ENCODE measurements at regions not wholly inside any gene's neighbourhood (a gene's known extent, or its start where the extent isn't known, plus 50 kb on each side); places are given as distances from the start of the nearest gene placed in this dataset.

GRCh38 chr2:193024791-193025190, 830.1 kb upstream of the TMEFF2 start:
- Mint-ChIP-seq H3K27ac (no peak overlapping the region), H3K27me3 (ENCODE audit: low read depth) (no peaks in the 10 kb centered on the region), H3K36me3 (peaks cover 37% of the 10 kb centered on the region), H3K4me3 (no peak overlapping the region), H3K9me3 (peaks cover 51% of the 10 kb centered on the region), H3K4me1 (no peaks in the 10 kb centered on the region)
- no peak for TF ChIP-seq IRF2 (CRISPR knock-in tag; IDR thresholded peaks at IDR 0.05; ENCODE audit: borderline replicate concordance, low read depth)
- TF ChIP-seq, protein P1, sequence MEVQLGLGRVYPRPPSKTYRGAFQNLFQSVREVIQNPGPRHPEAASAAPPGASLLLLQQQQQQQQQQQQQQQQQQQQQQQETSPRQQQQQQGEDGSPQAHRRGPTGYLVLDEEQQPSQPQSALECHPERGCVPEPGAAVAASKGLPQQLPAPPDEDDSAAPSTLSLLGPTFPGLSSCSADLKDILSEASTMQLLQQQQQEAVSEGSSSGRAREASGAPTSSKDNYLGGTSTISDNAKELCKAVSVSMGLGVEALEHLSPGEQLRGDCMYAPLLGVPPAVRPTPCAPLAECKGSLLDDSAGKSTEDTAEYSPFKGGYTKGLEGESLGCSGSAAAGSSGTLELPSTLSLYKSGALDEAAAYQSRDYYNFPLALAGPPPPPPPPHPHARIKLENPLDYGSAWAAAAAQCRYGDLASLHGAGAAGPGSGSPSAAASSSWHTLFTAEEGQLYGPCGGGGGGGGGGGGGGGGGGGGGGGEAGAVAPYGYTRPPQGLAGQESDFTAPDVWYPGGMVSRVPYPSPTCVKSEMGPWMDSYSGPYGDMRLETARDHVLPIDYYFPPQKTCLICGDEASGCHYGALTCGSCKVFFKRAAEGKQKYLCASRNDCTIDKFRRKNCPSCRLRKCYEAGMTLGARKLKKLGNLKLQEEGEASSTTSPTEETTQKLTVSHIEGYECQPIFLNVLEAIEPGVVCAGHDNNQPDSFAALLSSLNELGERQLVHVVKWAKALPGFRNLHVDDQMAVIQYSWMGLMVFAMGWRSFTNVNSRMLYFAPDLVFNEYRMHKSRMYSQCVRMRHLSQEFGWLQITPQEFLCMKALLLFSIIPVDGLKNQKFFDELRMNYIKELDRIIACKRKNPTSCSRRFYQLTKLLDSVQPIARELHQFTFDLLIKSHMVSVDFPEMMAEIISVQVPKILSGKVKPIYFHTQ (CRISPR knock-in tag; IDR thresholded peaks at IDR 0.05), result no peak
- DNase-seq (ENCODE audit: low spot score) (no peak), ATAC-seq (no peak)
- ChIA-PET POLR2A (no interaction called here), CTCF (no interaction called here)

DNA sequence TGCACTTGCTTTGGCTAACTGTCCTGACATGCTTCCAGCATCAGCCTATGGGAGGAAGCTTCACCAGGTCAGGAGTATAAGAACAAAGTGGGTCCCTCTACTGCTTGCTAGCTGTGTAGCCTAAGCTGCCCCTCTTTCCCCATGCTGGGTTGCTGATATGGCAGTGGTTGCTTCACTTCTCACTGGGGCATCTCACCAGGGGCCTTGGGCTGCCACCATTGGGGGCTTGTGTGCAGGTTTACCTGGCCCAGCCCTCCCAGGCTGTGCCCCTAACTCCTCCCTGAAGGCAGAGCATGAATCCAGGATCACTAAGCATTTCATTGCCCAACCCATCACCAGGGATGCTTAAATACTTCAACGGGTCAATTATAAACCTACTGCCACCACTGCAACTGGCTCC, 817.1 kb upstream of the TMEFF2 start:
- Mint-ChIP-seq H3K4me1 (no peaks in the 10 kb centered on the region), H3K9me3 (peaks cover 14% of the 10 kb centered on the region), H3K36me3 (peaks cover 5% of the 10 kb centered on the region; the same call in 1 of the 2 replicates), H3K27ac (no peak overlapping the region), H3K27me3 (ENCODE audit: low read depth) (no peaks in the 10 kb centered on the region), H3K4me3 (no peak overlapping the region)
- no peak for ATAC-seq
- DNase-seq (ENCODE audit: low spot score), result no peak
- CTCF ChIA-PET, result no interaction called here
- TF ChIP-seq NFATC4 (CRISPR knock-in tag; IDR thresholded peaks at IDR 0.05) (no peak), ZNF425 (CRISPR knock-in tag; conservative IDR thresholded peaks at IDR 0.05) (no peak), NR1H2 (CRISPR knock-in tag; IDR thresholded peaks at IDR 0.05) (no peak), OVOL2 (CRISPR knock-in tag; IDR thresholded peaks at IDR 0.05; ENCODE audit: borderline replicate concordance) (no peak), ZNF317 (CRISPR knock-in tag; IDR thresholded peaks at IDR 0.05; ENCODE audit: borderline replicate concordance, low read depth) (no peak), RELA (CRISPR knock-in tag; IDR thresholded peaks at IDR 0.05; ENCODE audit: borderline replicate concordance) (no peak), HMGA2 (CRISPR knock-in tag; IDR thresholded peaks at IDR 0.05) (no peak), GABPB1 (CRISPR knock-in tag; IDR thresholded peaks at IDR 0.05) (no peak), CDX4 (CRISPR knock-in tag; IDR thresholded peaks at IDR 0.05; ENCODE audit: borderline replicate concordance) (no peak)
- POLR2A ChIA-PET, result no interaction called here

- no peak overlapping the region for H3K27ac Mint-ChIP-seq
- no peaks in the 10 kb centered on the region for H3K36me3 Mint-ChIP-seq
- no peak for DNase-seq (ENCODE audit: low spot score)
- no peak overlapping the region for H3K4me3 Mint-ChIP-seq
- peaks cover 3% of the 10 kb centered on the region; the same call in 1 of the 2 replicates for H3K9me3 Mint-ChIP-seq
- no peaks in the 10 kb centered on the region for H3K27me3 Mint-ChIP-seq (ENCODE audit: low read depth)
- POLR2A ChIA-PET, result no interaction called here
- CTCF ChIA-PET, result no interaction called here
- H3K4me1 Mint-ChIP-seq, result no peaks in the 10 kb centered on the region
- no peak for ATAC-seq
- TF ChIP-seq ZNF671 (CRISPR knock-in tag; IDR thresholded peaks at IDR 0.05) (no peak), FOXK1 (CRISPR knock-in tag; IDR thresholded peaks at IDR 0.05) (no peak), ZMAT4 (CRISPR knock-in tag; IDR thresholded peaks at IDR 0.05) (no peak), ZNF219 (CRISPR knock-in tag; IDR thresholded peaks at IDR 0.05; ENCODE audit: borderline replicate concordance) (no peak), PRRX2 (CRISPR knock-in tag; IDR thresholded peaks at IDR 0.05) (no peak), SOX15 (CRISPR knock-in tag; IDR thresholded peaks at IDR 0.05) (no peak)
- TF ChIP-seq, protein P2, sequence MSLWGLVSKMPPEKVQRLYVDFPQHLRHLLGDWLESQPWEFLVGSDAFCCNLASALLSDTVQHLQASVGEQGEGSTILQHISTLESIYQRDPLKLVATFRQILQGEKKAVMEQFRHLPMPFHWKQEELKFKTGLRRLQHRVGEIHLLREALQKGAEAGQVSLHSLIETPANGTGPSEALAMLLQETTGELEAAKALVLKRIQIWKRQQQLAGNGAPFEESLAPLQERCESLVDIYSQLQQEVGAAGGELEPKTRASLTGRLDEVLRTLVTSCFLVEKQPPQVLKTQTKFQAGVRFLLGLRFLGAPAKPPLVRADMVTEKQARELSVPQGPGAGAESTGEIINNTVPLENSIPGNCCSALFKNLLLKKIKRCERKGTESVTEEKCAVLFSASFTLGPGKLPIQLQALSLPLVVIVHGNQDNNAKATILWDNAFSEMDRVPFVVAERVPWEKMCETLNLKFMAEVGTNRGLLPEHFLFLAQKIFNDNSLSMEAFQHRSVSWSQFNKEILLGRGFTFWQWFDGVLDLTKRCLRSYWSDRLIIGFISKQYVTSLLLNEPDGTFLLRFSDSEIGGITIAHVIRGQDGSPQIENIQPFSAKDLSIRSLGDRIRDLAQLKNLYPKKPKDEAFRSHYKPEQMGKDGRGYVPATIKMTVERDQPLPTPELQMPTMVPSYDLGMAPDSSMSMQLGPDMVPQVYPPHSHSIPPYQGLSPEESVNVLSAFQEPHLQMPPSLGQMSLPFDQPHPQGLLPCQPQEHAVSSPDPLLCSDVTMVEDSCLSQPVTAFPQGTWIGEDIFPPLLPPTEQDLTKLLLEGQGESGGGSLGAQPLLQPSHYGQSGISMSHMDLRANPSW (CRISPR knock-in tag; conservative IDR thresholded peaks at IDR 0.05; ENCODE audit: low read depth), result no peak
- TF ChIP-seq, protein P3, sequence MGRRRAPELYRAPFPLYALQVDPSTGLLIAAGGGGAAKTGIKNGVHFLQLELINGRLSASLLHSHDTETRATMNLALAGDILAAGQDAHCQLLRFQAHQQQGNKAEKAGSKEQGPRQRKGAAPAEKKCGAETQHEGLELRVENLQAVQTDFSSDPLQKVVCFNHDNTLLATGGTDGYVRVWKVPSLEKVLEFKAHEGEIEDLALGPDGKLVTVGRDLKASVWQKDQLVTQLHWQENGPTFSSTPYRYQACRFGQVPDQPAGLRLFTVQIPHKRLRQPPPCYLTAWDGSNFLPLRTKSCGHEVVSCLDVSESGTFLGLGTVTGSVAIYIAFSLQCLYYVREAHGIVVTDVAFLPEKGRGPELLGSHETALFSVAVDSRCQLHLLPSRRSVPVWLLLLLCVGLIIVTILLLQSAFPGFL (CRISPR knock-in tag; IDR thresholded peaks at IDR 0.05; ENCODE audit: borderline replicate concordance), result no peak
Observed at GRCh38 chr2:192993059-192993458, 798.3 kb upstream of the TMEFF2 start.

Data from WTC11 (cell line).